HepG2 (cell line): ENCODE measurements at regions not wholly inside any gene's neighbourhood (a gene's known extent, or its start where the extent isn't known, plus 50 kb on each side); places are given as distances from the start of the nearest gene placed in this dataset.

Source experiments
- CTCF ChIP-seq: sonication (generic); formaldehyde crosslinking; IDR thresholded peaks from 2 replicates; pipeline ENCODE4 v1.5.0; 2020; ENCODE audit warnings: mild to moderate bottlenecking, missing genetic modification reagents, moderate library complexity
- MAFK ChIP-seq, 2 experiments: IDR thresholded peaks in 1 of 2; conservative IDR thresholded peaks in 1 of 2; 2 replicates each; pipeline ENCODE4 v1.6.1; 2011; ENCODE audit warnings: improper control_type of control experiment in 2 of 2, low read length in 2 of 2
- MTERF4 ChIP-seq: sonication (generic); formaldehyde crosslinking; IDR thresholded peaks from 2 replicates; pipeline ENCODE4 v1.8.0; 2023; ENCODE audit warnings: mild to moderate bottlenecking, missing genetic modification reagents
- SMC3 ChIP-seq: IDR thresholded peaks from 2 replicates; pipeline ENCODE4 v1.6.1; 2011; ENCODE audit warnings: low read length, improper control_type of control experiment
- SRF ChIP-seq: IDR thresholded peaks from 2 replicates; pipeline ENCODE4 v1.6.1; 2011; ENCODE audit warnings: mild to moderate bottlenecking, low read depth, low read length, moderate library complexity
- THYN1 ChIP-seq: sonication (generic); formaldehyde crosslinking; IDR thresholded peaks from 2 replicates; pipeline ENCODE4 v1.8.1; 2023; ENCODE audit warnings: low read depth, mild to moderate bottlenecking, moderate library complexity, missing genetic modification reagents, borderline replicate concordance
- YY1 ChIP-seq: IDR thresholded peaks from 2 replicates; pipeline ENCODE4 v1.6.1; 2011; ENCODE audit warnings: low read length, low read depth, moderate library complexity, mild to moderate bottlenecking; ENCODE audit not compliant: insufficient read depth, insufficient replicate concordance
- ZNF33B ChIP-seq: sonication (generic); formaldehyde crosslinking; IDR thresholded peaks from 2 replicates; pipeline ENCODE4 v1.5.1; 2020; ENCODE audit warnings: mild to moderate bottlenecking, missing genetic modification reagents
- ZNF83 ChIP-seq: sonication (generic); formaldehyde crosslinking; IDR thresholded peaks from 2 replicates; pipeline ENCODE4 v1.4.0; 2020; ENCODE audit warnings: missing genetic modification reagents, mild to moderate bottlenecking, borderline replicate concordance
- TF ChIP-seq, protein P1 (sequence below): sonication (generic); formaldehyde crosslinking; IDR thresholded peaks from 2 replicates; pipeline ENCODE4 v1.4.0; 2020; ENCODE audit warnings: mild to moderate bottlenecking, missing genetic modification reagents

- TF ChIP-seq ZNF33B (CRISPR knock-in tag) (no peak), CTCF (CRISPR knock-in tag) (no peak), THYN1 (CRISPR knock-in tag) (no peak), ZNF83 (no peak), YY1 (no peak), MTERF4 (CRISPR knock-in tag) (no peak), MAFK (conservative IDR thresholded peaks at IDR 0.05 in 1 of 2, IDR thresholded peaks at IDR 0.05 in 1 of 2; ENCODE audit: low read length in 2 of 2) (no peak), SMC3 (no peak), SRF (no peak)
- TF ChIP-seq, protein P1, sequence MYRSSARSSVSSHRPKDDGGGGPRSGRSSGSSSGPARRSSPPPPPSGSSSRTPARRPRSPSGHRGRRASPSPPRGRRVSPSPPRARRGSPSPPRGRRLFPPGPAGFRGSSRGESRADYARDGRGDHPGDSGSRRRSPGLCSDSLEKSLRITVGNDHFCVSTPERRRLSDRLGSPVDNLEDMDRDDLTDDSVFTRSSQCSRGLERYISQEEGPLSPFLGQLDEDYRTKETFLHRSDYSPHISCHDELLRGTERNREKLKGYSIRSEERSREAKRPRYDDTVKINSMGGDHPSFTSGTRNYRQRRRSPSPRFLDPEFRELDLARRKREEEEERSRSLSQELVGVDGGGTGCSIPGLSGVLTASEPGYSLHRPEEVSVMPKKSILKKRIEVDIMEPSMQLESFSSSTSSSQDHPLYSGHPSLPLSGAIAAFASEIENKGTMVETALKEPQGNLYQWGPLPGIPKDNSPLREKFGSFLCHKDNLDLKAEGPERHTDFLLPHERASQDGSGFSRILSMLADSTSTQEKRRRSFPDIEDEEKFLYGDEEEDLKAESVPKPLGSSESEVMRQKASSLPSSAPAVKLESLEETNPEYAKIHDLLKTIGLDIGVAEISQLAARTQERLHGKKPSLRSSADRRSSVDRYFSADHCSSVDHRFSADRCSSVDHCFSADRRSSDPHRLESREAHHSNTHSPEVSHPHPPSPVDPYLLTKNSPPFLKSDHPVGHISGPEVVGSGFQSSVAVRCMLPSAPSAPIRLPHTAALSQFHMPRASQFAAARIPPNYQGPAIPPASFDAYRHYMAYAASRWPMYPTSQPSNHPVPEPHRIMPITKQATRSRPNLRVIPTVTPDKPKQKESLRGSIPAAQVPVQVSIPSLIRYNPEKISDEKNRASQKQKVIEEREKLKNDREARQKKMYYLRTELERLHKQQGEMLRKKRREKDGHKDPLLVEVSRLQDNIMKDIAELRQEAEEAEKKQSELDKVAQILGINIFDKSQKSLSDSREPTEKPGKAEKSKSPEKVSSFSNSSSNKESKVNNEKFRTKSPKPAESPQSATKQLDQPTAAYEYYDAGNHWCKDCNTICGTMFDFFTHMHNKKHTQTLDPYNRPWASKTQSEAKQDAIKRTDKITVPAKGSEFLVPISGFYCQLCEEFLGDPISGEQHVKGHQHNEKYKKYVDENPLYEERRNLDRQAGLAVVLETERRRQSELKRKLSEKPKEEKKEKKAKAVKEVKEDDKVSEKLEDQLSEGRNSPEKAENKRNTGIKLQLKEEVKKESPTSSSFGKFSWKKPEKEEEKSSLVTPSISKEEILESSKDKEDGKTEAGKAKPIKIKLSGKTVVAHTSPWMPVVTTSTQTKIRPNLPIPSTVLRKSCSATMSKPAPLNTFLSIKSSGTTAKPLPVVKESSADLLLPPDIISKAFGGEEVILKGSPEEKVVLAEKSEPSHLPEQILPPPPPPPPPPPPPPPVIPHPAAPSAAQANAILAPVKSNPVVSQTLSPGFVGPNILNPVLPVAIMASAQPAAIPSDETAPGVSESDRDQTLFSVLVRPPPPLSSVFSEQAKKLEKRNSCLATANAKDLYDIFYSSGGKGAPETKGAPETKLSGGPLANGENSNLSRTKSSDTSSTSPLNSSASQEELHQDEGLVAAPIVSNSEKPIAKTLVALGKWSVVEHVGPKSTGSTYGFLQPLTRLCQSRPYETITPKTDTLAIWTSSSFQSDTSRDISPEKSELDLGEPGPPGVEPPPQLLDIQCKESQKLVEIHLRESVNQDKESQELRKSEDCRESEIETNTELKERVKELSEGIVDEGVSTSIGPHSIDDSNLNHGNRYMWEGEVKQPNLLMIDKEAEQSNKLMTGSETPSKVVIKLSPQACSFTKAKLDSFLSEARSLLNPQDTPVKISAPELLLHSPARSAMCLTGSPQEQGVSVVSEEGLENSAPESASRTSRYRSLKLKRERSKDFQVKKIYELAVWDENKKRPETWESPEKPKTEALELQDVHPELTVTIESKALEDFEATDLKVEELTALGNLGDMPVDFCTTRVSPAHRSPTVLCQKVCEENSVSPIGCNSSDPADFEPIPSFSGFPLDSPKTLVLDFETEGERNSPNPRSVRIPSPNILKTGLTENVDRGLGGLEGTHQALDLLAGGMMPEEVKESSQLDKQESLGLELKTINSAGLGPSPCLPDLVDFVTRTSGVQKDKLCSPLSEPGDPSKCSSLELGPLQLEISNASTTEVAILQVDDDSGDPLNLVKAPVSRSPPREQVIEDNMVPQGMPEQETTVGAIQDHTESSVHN (CRISPR knock-in tag), result no peak
Observed at GRCh38 chr7:116315803-116316202, 105.5 kb downstream of the TES start.
